Epithelial cell of proximal tubule (primary cell): ENCODE measurements at regions not wholly inside any gene's neighbourhood (a gene's known extent, or its start where the extent isn't known, plus 50 kb on each side); places are given as distances from the start of the nearest gene placed in this dataset.

Source experiments
- DNase-seq: peaks from one replicate; pipeline ENCODE4 v3.0.0-alpha.2; 2011; ENCODE audit warnings: low read depth
- H3K4me3 ChIP-seq: 2 replicates; pipeline ENCODE4 v1.5.1; 2011; ENCODE audit warnings: low read depth, mild to moderate bottlenecking, low read length
- TF ChIP-seq, protein P1 (sequence below): conservative IDR thresholded peaks from 2 replicates; pipeline ENCODE4 v1.5.1; 2012; ENCODE audit warnings: low read depth, mild to moderate bottlenecking, low read length

DNA sequence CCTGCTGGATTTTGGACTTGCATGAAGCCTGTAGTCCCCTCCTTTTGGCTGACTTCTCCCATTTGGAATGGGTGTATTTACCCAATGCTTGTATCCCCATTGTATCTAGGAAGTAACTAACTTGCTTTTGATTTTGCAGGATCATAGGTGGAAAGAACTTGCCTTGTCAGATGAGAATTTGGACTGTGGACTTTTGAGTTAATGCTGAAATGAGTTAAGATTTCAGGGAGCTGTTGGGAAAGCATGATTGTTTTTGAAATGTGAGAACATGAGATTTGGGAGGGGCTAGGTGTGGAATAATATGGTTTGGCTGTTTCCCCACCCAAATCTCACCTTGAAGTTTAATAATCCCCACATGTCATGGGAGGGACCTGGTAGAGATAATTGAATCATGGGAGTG is 189.6 kb upstream of the CDKN2B start:
- TF ChIP-seq, protein P1, sequence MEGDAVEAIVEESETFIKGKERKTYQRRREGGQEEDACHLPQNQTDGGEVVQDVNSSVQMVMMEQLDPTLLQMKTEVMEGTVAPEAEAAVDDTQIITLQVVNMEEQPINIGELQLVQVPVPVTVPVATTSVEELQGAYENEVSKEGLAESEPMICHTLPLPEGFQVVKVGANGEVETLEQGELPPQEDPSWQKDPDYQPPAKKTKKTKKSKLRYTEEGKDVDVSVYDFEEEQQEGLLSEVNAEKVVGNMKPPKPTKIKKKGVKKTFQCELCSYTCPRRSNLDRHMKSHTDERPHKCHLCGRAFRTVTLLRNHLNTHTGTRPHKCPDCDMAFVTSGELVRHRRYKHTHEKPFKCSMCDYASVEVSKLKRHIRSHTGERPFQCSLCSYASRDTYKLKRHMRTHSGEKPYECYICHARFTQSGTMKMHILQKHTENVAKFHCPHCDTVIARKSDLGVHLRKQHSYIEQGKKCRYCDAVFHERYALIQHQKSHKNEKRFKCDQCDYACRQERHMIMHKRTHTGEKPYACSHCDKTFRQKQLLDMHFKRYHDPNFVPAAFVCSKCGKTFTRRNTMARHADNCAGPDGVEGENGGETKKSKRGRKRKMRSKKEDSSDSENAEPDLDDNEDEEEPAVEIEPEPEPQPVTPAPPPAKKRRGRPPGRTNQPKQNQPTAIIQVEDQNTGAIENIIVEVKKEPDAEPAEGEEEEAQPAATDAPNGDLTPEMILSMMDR = no peak
- no peak for DNase-seq
- no peak overlapping the region for H3K4me3 ChIP-seq

DNA sequence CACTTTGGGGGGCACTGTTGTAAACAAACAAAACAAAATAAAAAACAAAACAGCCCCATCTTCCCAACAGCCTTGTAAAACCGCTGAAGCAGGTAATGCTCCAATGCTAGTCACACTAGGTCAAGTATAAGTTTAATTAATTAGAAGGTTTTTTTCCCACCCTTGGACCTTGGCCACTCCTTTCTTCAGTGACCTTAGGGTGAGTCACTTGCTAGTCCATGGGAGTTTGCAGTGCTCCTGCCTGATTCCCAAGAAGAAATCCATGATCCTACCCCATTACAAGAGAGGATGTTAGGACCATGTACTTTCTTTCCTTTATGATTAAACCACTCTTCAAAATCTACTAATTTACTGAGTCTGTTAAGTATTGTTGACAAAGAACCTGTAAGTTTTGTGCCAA is 192.2 kb upstream of the CDKN2B start:
- TF ChIP-seq, protein P1 = no peak
- no peak for DNase-seq

DNA sequence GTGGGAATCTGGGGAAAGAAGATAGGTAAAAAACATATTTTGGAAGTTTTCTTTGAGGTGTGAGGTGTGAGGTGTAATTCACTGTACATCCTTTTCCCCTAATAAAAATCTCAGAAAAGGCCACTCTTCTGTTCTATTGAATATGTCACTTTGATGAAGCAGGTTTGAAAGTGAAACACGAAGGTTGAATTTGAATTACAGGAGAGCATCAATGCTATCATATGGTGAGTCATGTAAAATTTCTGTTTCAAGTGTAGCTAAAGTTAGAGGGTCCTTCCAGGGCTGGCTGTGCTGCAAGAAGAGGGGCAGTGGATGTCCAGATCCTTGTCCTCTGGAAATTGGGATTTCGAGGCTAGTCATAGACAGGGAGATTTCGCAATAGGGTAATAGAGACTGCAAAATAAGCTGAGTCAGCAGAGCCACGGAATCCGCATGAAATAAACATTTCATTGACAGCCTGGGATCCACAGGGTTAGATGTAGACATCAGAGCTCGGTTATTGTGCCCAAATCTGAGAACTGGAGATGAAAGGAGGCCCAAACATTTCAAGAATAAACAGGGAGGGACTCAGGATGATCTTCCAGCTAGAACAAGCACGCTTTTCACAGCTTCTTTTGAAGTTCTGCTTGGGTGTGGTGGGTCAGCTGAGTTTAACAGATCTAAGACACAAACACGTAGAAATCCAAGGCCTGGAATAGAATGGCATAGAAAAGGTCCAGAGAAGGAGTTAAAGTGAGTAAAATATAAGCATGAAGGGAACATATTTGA is 194.4 kb upstream of the CDKN2B start:
- no peak for DNase-seq
- H3K4me3 ChIP-seq = no peak overlapping the region
- TF ChIP-seq, protein P1 = no peak

More for the DNA sequence above, 192.2 kb upstream of the CDKN2B start:
- no peak overlapping the region for H3K4me3 ChIP-seq

DNA sequence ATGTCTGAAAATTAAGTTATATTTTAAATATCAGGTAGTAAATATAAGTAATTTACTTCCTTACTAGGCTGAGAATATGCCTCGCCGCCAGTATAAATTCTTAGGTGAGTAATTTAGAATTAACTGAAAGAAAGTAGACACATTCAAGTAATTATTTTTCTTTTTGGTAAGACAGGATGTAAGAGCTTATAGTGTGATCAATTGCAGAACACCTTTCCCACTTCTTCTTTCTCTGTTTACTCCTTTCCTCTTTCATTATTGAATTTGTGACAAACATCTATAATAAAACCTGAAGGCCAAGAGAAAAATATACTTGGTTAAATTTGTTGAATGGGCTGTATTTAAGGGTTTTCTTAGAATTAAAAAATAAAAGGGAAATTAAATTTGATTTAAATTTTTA is 195.1 kb upstream of the CDKN2B start:
- H3K4me3 ChIP-seq = no peak overlapping the region
- TF ChIP-seq, protein P1 = no peak
- DNase-seq = no peak

DNA sequence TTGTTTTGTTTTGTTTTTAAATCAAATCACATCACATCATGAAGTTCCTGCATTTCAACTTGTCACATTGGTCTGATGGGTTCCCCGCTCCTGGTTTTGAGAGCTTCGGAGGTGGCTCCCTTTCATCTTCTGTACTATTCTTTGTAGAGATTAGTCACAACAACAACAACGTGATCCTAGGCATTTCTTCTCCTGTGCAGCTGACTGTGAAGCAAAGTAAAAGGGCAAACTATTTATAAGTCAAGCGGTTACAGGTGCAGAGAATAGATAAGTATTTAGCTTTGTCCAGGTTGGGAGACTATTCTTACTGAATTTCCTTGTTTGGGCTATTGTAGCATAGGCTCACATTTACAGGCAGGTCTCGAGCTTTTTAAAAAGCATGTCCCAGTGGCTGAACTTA is 197.7 kb upstream of the CDKN2B start:
- no peak overlapping the region for H3K4me3 ChIP-seq
- DNase-seq = no peak
- TF ChIP-seq, protein P1 = no peak

DNA sequence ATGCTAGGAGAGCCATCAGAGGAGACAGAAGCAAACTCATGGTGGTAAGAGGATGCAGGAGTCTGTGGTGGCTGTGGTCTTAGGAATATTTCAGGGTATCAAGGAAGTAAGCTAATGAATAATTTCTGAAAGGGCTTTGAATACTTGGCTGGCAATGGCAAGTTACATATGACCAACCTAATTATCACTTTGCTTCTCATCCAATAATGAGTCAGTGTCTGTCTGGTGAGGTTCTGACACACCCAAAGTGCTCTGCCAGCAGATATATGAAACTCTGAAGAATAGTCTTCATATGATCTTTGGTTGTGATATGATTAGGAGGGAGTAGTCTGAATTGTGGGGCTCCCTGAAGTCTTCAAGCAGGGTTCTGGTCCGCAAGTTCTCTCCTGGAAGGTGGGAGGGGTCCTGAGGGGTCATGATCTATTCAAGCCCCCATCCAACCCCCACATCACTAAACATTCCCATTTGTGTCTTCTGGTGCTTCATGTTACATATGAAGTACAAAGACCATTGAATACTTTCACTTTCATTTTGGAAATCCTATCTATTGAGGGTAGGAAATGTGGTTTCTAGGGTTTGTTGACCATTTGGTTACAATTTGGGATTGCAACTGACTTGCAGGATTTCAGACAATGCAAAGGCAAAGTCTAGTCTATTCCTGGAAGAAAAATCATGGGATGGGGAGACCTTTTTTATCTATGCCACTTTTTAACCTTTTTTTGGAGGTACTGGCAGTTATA is 199.9 kb upstream of the CDKN2B start:
- DNase-seq = no peak
- TF ChIP-seq, protein P1 = no peak
- H3K4me3 ChIP-seq = no peak overlapping the region
